ENCODE measurements at regions not wholly inside any gene's neighbourhood (a gene's known extent, or its start where the extent isn't known, plus 50 kb on each side); places are given as distances from the start of the nearest gene placed in this dataset.
"Not testable (repeated sequence)": the region's sequence is repeated elsewhere in the genome, so short reads cannot be mapped to it uniquely, and the experiment has no call there.

- TF ChIP-seq ARNT (IDR thresholded peaks at IDR 0.05); FOXM1 (IDR thresholded peaks at IDR 0.05; ENCODE audit: borderline replicate concordance); FOXK2 (IDR thresholded peaks at IDR 0.05); SP1 (IDR thresholded peaks at IDR 0.05); TARDBP (IDR thresholded peaks at IDR 0.05); SUZ12 (IDR thresholded peaks at IDR 0.05); L3MBTL2 (conservative IDR thresholded peaks at IDR 0.05); ZNF384 (IDR thresholded peaks at IDR 0.05); CTBP1 (IDR thresholded peaks at IDR 0.05; ENCODE audit: borderline replicate concordance); FOXA1 (IDR thresholded peaks at IDR 0.05); ELF4 (IDR thresholded peaks at IDR 0.05); HDGF (IDR thresholded peaks at IDR 0.05; ENCODE audit: borderline replicate concordance): not testable (repeated sequence)
- TF ChIP-seq, protein P1, sequence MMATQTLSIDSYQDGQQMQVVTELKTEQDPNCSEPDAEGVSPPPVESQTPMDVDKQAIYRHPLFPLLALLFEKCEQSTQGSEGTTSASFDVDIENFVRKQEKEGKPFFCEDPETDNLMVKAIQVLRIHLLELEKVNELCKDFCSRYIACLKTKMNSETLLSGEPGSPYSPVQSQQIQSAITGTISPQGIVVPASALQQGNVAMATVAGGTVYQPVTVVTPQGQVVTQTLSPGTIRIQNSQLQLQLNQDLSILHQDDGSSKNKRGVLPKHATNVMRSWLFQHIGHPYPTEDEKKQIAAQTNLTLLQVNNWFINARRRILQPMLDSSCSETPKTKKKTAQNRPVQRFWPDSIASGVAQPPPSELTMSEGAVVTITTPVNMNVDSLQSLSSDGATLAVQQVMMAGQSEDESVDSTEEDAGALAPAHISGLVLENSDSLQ (IDR thresholded peaks at IDR 0.05): not testable (repeated sequence)
These were observed 227.7 kb downstream of the RTP5 start for GRCh38 chr2:242097278-242097677.

Measured in HEK293T (cell line).